ENCODE measurements at regions not wholly inside any gene's neighbourhood (a gene's known extent, or its start where the extent isn't known, plus 50 kb on each side); places are given as distances from the start of the nearest gene placed in this dataset.

- no peak overlapping the region for H3K27ac Mint-ChIP-seq (ENCODE audit: unreplicated experiment)
- DNase-seq (ENCODE audit: low spot score) = no peak
- no peak overlapping the region for H3K4me3 Mint-ChIP-seq (ENCODE audit: unreplicated experiment)
- no peaks in the 10 kb centered on the region for H3K9me3 Mint-ChIP-seq (ENCODE audit: unreplicated experiment)
- H3K4me1 Mint-ChIP-seq (ENCODE audit: unreplicated experiment) = no peaks in the 10 kb centered on the region
- peaks cover 2% of the 10 kb centered on the region for H3K27me3 Mint-ChIP-seq (ENCODE audit: unreplicated experiment)
- peaks cover 4% of the 10 kb centered on the region for H3K36me3 Mint-ChIP-seq (ENCODE audit: low read depth, unreplicated experiment)
- no peak for TF ChIP-seq CTCF (IDR thresholded peaks at IDR 0.05; ENCODE audit: unreplicated experiment)
Measured at GRCh38 chr4:122234686-122235085, 82.6 kb downstream of the BLTP1 start.

- TF ChIP-seq CTCF (IDR thresholded peaks at IDR 0.05; ENCODE audit: unreplicated experiment) = no peak
- Mint-ChIP-seq H3K36me3 (ENCODE audit: low read depth, unreplicated experiment) (no peaks in the 10 kb centered on the region), H3K27ac (ENCODE audit: unreplicated experiment) (no peak overlapping the region), H3K27me3 (ENCODE audit: unreplicated experiment) (no peaks in the 10 kb centered on the region), H3K9me3 (ENCODE audit: unreplicated experiment) (no peaks in the 10 kb centered on the region), H3K4me3 (ENCODE audit: unreplicated experiment) (no peak overlapping the region), H3K4me1 (ENCODE audit: unreplicated experiment) (no peaks in the 10 kb centered on the region)
- no peak for DNase-seq (ENCODE audit: low spot score)
Measured at GRCh38 chr4:122243785-122244184, 91.7 kb downstream of the BLTP1 start.

GRCh38 chr4:122244764-122245163, 92.6 kb downstream of the BLTP1 start:
- no peaks in the 10 kb centered on the region for H3K36me3 Mint-ChIP-seq (ENCODE audit: low read depth, unreplicated experiment)
- H3K27ac Mint-ChIP-seq (ENCODE audit: unreplicated experiment) = no peak overlapping the region
- no peak for DNase-seq (ENCODE audit: low spot score)
- no peak for TF ChIP-seq CTCF (IDR thresholded peaks at IDR 0.05; ENCODE audit: unreplicated experiment)
- no peaks in the 10 kb centered on the region for H3K4me1 Mint-ChIP-seq (ENCODE audit: unreplicated experiment)
- H3K27me3 Mint-ChIP-seq (ENCODE audit: unreplicated experiment) = no peaks in the 10 kb centered on the region
- no peak overlapping the region for H3K4me3 Mint-ChIP-seq (ENCODE audit: unreplicated experiment)
- no peaks in the 10 kb centered on the region for H3K9me3 Mint-ChIP-seq (ENCODE audit: unreplicated experiment)

- no peak for DNase-seq (ENCODE audit: low spot score)
- no peak for TF ChIP-seq CTCF (IDR thresholded peaks at IDR 0.05; ENCODE audit: unreplicated experiment)
- no peak overlapping the region for H3K27ac Mint-ChIP-seq (ENCODE audit: unreplicated experiment)
- H3K4me1 Mint-ChIP-seq (ENCODE audit: unreplicated experiment) = no peaks in the 10 kb centered on the region
- H3K9me3 Mint-ChIP-seq (ENCODE audit: unreplicated experiment) = no peaks in the 10 kb centered on the region
- H3K36me3 Mint-ChIP-seq (ENCODE audit: low read depth, unreplicated experiment) = no peaks in the 10 kb centered on the region
- no peaks in the 10 kb centered on the region for H3K27me3 Mint-ChIP-seq (ENCODE audit: unreplicated experiment)
- H3K4me3 Mint-ChIP-seq (ENCODE audit: unreplicated experiment) = no peak overlapping the region
Measured at GRCh38 chr4:122246551-122246950, 94.4 kb downstream of the BLTP1 start.

GRCh38 chr4:122249357-122249756, 97.2 kb downstream of the BLTP1 start:
- no peaks in the 10 kb centered on the region for H3K4me1 Mint-ChIP-seq (ENCODE audit: unreplicated experiment)
- H3K27me3 Mint-ChIP-seq (ENCODE audit: unreplicated experiment) = peaks cover 4% of the 10 kb centered on the region
- H3K27ac Mint-ChIP-seq (ENCODE audit: unreplicated experiment) = no peak overlapping the region
- H3K36me3 Mint-ChIP-seq (ENCODE audit: low read depth, unreplicated experiment) = peaks cover 10% of the 10 kb centered on the region
- H3K9me3 Mint-ChIP-seq (ENCODE audit: unreplicated experiment) = no peaks in the 10 kb centered on the region
- H3K4me3 Mint-ChIP-seq (ENCODE audit: unreplicated experiment) = no peak overlapping the region
- no peak for DNase-seq (ENCODE audit: low spot score)
- TF ChIP-seq CTCF (IDR thresholded peaks at IDR 0.05; ENCODE audit: unreplicated experiment) = no peak
